K562 (cell line): ENCODE measurements at regions not wholly inside any gene's neighbourhood (a gene's known extent, or its start where the extent isn't known, plus 50 kb on each side); places are given as distances from the start of the nearest gene placed in this dataset.

ENCODE experiments used
- ATAC-seq: fragments of 200-7000 bp; cut with Tn5 transposase; 3 replicates; pipeline ENCODE4 v1.9.1; 2020; ENCODE audit warnings: moderate library complexity
- BruUV-seq: library from RNA; stranded (reverse); fragments of 400-500 nt; replicated peaks from 2 replicates; lab custom pipeline; 2021; lab: Mats Ljungman, UMichigan
- CTCF ChIA-PET: fragments of 300-600 bp; formaldehyde crosslinking; extraction: SDS; loops from one replicate; lab custom pipeline; 2021; ENCODE audit warnings: low intra/inter-chr PET ratio; lab: Yijun Ruan, JAX
- POLR2A ChIA-PET: fragments of 300-600, 350-650 bp; sonication (Branson Sonifier 250); formaldehyde crosslinking; extraction: SDS; loops from one replicate; lab custom pipeline; 2021; ENCODE audit warnings: antibody characterized with exemption, inconsistent platforms; lab: Yijun Ruan, JAX
- DNase-seq, 4 experiments: peaks; one replicate each; pipeline versions ENCODE4 v3.0.0 to v3.0.0-alpha.2; 2011 to 2018; ENCODE audit warnings: low spot score in 3 of 4, mixed read lengths in 3 of 4; ENCODE audit errors: extremely low read depth in 1 of 4
- FAIRE-seq: peaks from 2 replicates; lab custom pipeline; 2011; peaks lifted over from hg19 to GRCh38; lab: Jason Lieb, UNC
- H2AFZ ChIP-seq: 2 replicates; pipeline ENCODE4 v1.6.0; 2011; ENCODE audit warnings: low read depth, low read length, control low read depth, inconsistent platforms
- H3K27ac ChIP-seq: fragments of 200-600 bp; 3 replicates; pipeline ENCODE4 v1.8.0; 2011; ENCODE audit warnings: low read depth, mild to moderate bottlenecking, control low read depth, inconsistent platforms, low read length, moderate library complexity, mixed read lengths; ENCODE audit errors: extremely low read depth
- H3K27me3 ChIP-seq, 2 experiments: fragments of 300-600 bp in 1 of 2; 2 replicates in 1 of 2; 3 replicates in 1 of 2; pipeline versions ENCODE4 v1.6.0 to v1.8.0; 2011; ENCODE audit warnings: inconsistent platforms in 2 of 2, low read length in 2 of 2, mild to moderate bottlenecking in 1 of 2, mixed read lengths in 1 of 2, moderate library complexity in 1 of 2; ENCODE audit not compliant: control insufficient read depth in 2 of 2, insufficient read depth in 2 of 2
- H3K36me3 ChIP-seq: fragments of 300-600 bp; 3 replicates; pipeline ENCODE4 v1.8.0; 2011; ENCODE audit warnings: mild to moderate bottlenecking, low read length, inconsistent platforms; ENCODE audit not compliant: control insufficient read depth, insufficient read depth
- H3K4me1 ChIP-seq, 2 experiments: fragments of 200-600 bp in 1 of 2; replicated peaks in 1 of 2; 2 replicates in 1 of 2; 3 replicates in 1 of 2; pipeline versions ENCODE4 v1.5.1 to v1.8.0; 2011; ENCODE audit warnings: inconsistent platforms in 2 of 2, low read length in 2 of 2, mild to moderate bottlenecking in 1 of 2, mixed read lengths in 1 of 2, moderate library complexity in 1 of 2; ENCODE audit not compliant: control insufficient read depth in 2 of 2, insufficient read depth in 2 of 2
- H3K4me2 ChIP-seq: 2 replicates; pipeline ENCODE4 v1.6.1; 2011; ENCODE audit warnings: low read length, control low read depth, inconsistent platforms, mixed read lengths; ENCODE audit not compliant: insufficient read depth
- H3K4me3 ChIP-seq: fragments of 200-600 bp; sonication (generic), shearing (Covaris generic); 2 replicates; pipeline ENCODE4 v1.5.1; 2016; ENCODE audit warnings: control low read depth, inconsistent platforms
- H3K79me2 ChIP-seq: fragments of 200-600 bp; 3 replicates; pipeline ENCODE4 v1.8.0; 2011; ENCODE audit warnings: low read length, inconsistent platforms; ENCODE audit not compliant: control insufficient read depth, insufficient read depth
- H3K9ac ChIP-seq, 2 experiments: 2 replicates each; pipeline versions ENCODE4 v1.6.0 to v1.6.1; 2011; ENCODE audit warnings: low read depth in 2 of 2, low read length in 2 of 2, control low read depth in 1 of 2, inconsistent platforms in 1 of 2, mild to moderate bottlenecking in 1 of 2, mixed read lengths in 1 of 2; ENCODE audit not compliant: insufficient read depth in 1 of 2
- H3K9me1 ChIP-seq: one replicate; pipeline ENCODE4 v1.6.0; 2011; ENCODE audit warnings: inconsistent platforms, mild to moderate bottlenecking, low read length, moderate library complexity; ENCODE audit not compliant: control insufficient read depth, insufficient read depth
- H3K9me3 ChIP-seq: replicated peaks from 2 replicates; pipeline ENCODE4 v1.5.1; 2011; ENCODE audit warnings: low read depth, low read length, inconsistent platforms; ENCODE audit not compliant: control insufficient read depth, insufficient read depth
- H4K20me1 ChIP-seq: replicated peaks from 2 replicates; pipeline ENCODE4 v1.6.1; 2011; ENCODE audit warnings: low read length, inconsistent platforms, mixed read lengths; ENCODE audit not compliant: control insufficient read depth, insufficient read depth
- CXXC5 ChIP-seq: fragments of 250-450 bp; sonication (Bioruptor Pico); IDR thresholded peaks from 2 replicates; pipeline ENCODE4 v1.8.0; 2022; ENCODE audit warnings: inconsistent platforms, mild to moderate bottlenecking, moderate library complexity
- E2F6 ChIP-seq, 2 experiments: IDR thresholded peaks; 2 replicates each; pipeline ENCODE4 v1.6.1; 2011; ENCODE audit warnings: borderline replicate concordance in 1 of 2, control low read depth in 1 of 2, low read depth in 1 of 2, low read length in 1 of 2, mild to moderate bottlenecking in 1 of 2, mixed read lengths in 1 of 2, moderate library complexity in 1 of 2; ENCODE audit not compliant: insufficient read depth in 1 of 2, insufficient read length in 1 of 2, poor library complexity in 1 of 2, severe bottlenecking in 1 of 2; ENCODE audit errors: extremely low read depth in 1 of 2
- MYC ChIP-seq, 2 experiments: fragments of 250-450 bp in 1 of 2; sonication (Bioruptor Pico) in 1 of 2; IDR thresholded peaks; 2 replicates each; pipeline versions ENCODE4 v1.5.1 to v1.6.1; 2012 to 2021; ENCODE audit warnings: low read depth in 2 of 2, borderline replicate concordance in 1 of 2, improper control_type of control experiment in 1 of 2, low read length in 1 of 2, mild to moderate bottlenecking in 1 of 2, moderate library complexity in 1 of 2
- NRF1 ChIP-seq, 2 experiments: fragments of 450-650 bp; IDR thresholded peaks in 1 of 2; conservative IDR thresholded peaks in 1 of 2; 2 replicates each; pipeline ENCODE4 v1.6.1; 2014; ENCODE audit warnings: mild to moderate bottlenecking in 2 of 2
- SUPT5H ChIP-seq: fragments of 450-650 bp; IDR thresholded peaks from 2 replicates; pipeline ENCODE4 v1.6.1; 2016
- TAF1 ChIP-seq: IDR thresholded peaks from 2 replicates; pipeline ENCODE4 v1.6.1; 2011; ENCODE audit warnings: mild to moderate bottlenecking, low read length, moderate library complexity; ENCODE audit not compliant: insufficient read depth, control insufficient read depth, severe bottlenecking; ENCODE audit errors: extremely low read depth
- UBTF ChIP-seq, 2 experiments: IDR thresholded peaks; 2 replicates each; pipeline ENCODE4 v1.6.1; 2012; ENCODE audit warnings: improper control_type of control experiment in 2 of 2, low read depth in 2 of 2, low read length in 2 of 2, borderline replicate concordance in 1 of 2
- YY1 ChIP-seq, 3 experiments: IDR thresholded peaks; 2 replicates each; pipeline ENCODE4 v1.6.1; 2011; ENCODE audit warnings: low read length in 2 of 3, mild to moderate bottlenecking in 2 of 3, moderate library complexity in 2 of 3, borderline replicate concordance in 1 of 3, control low read depth in 1 of 3, low read depth in 1 of 3; ENCODE audit not compliant: insufficient read depth in 3 of 3, insufficient replicate concordance in 2 of 3, control insufficient read depth in 1 of 3, insufficient read length in 1 of 3; ENCODE audit errors: extremely low read depth in 1 of 3
- ZBTB11 ChIP-seq, 3 experiments: fragments of 200-800 bp in 1 of 3; fragments of 250-450 bp in 1 of 3; fragments of 450-650 bp in 1 of 3; sonication (Bioruptor Pico) in 1 of 3; sonication (Bioruptor generic) in 1 of 3; formaldehyde crosslinking in 1 of 3; IDR thresholded peaks; 2 replicates each; pipeline versions ENCODE4 v1.6.1 to v1.8.0; 2016 to 2022; ENCODE audit warnings: mild to moderate bottlenecking in 2 of 3, missing genetic modification characterization in 2 of 3, missing compliant biosample characterization in 1 of 3, moderate library complexity in 1 of 3
- ZNF76 ChIP-seq: fragments of 250-450 bp; sonication (Bioruptor Pico); IDR thresholded peaks from 2 replicates; pipeline ENCODE4 v1.4.0; 2020; ENCODE audit warnings: mild to moderate bottlenecking, moderate library complexity, borderline replicate concordance
- WGBS: fragments of 100-300 bp; shearing (Covaris generic); methylation state at CpG from one replicate; pipeline ENCODE4 v1.1.6; 2016; ENCODE audit warnings: low coverage, mixed read lengths; ENCODE audit not compliant: insufficient coverage; ENCODE audit errors: missing lambda C conversion rate; 5-methylcytosine and 5-hydroxymethylcytosine counted together
- in situ Hi-C: fragments of 300-500 bp; cut with MboI; formaldehyde crosslinking; loops from 4 replicates; pipeline ENCODE4 v1.15.0; 2018; ENCODE audit warnings: inconsistent platforms, mixed read lengths
- intact Hi-C: fragments of 100-400 bp; cut with micrococcal nuclease; formaldehyde crosslinking; loops from 2 replicates; pipeline ENCODE4 v1.14.2; 2022

- Histone ChIP-seq H3K9me1 (no peaks in the 10 kb centered on the region), H3K4me1 (peaks cover 3 to 14% of the 10 kb centered on the region in 2 experiments; a peak in 2 of 5 replicates), H3K9me3 (no peaks in the 10 kb centered on the region), H3K36me3 (peaks cover 10% of the 10 kb centered on the region; the same call in 1 of the 3 replicates), H3K79me2 (peaks cover 34% of the 10 kb centered on the region), H3K27me3 (no peaks in the 10 kb centered on the region), H3K9ac (peak overlapping the region; percentile 86 to 97), H3K4me3 (peak overlapping the region; percentile 65), H3K4me2 (peak overlapping the region; percentile 90), H2AFZ (peak overlapping the region; percentile 97), H4K20me1 (no peaks in the 10 kb centered on the region), H3K27ac (peak overlapping the region; percentile 95)
- under 1% methylated on average over 18 of the region's 41 CpGs for WGBS
- DNase-seq (peak; percentile 81 to 94 (median 86)), ATAC-seq (peak; percentile 97), FAIRE-seq (peak; percentile 67)
- intact Hi-C loops (no loop called here), in situ Hi-C loops (no loop called here)
- TSS peak; percentile 57 for BruUV-seq
- CTCF ChIA-PET, result no interaction called here
- POLR2A ChIA-PET, result interaction anchor here (0.5 to 2.1 kb wide), 10 partner anchors 9 to 1663 kb away, joined by 3 to 12 read pairs (median 3); partner anchors contain the start of genes ZNF254 and ZNF681
- peak in 1 of 3 experiments; percentile 49; a peak in 1 of 6 replicates for TF ChIP-seq ZBTB11 (CRISPR knock-in tag; IDR thresholded peaks at IDR 0.05)
- 0 out of 2 replicates have a peak, but pooled peaks have one; percentile 17 for TF ChIP-seq CXXC5
- TF ChIP-seq E2F6 (IDR thresholded peaks at IDR 0.05; ENCODE audit: borderline replicate concordance in 1 of 2, extremely low read depth in 1 of 2, insufficient read depth in 1 of 2, insufficient read length in 1 of 2, low read depth in 1 of 2, low read length in 1 of 2, poor library complexity in 1 of 2, severe bottlenecking in 1 of 2), result peak; percentile 5 to 26
- peak; percentile 27; the same call in 1 of the 2 replicates for TF ChIP-seq MYC (IDR thresholded peaks at IDR 0.05; ENCODE audit: low read depth, low read length)
- TF ChIP-seq MYC (CRISPR knock-in tag; IDR thresholded peaks at IDR 0.05; ENCODE audit: borderline replicate concordance, low read depth), result 0 out of 2 replicates have a peak, but pooled peaks have one; percentile 41
- TF ChIP-seq YY1 (IDR thresholded peaks at IDR 0.05; ENCODE audit: borderline replicate concordance in 1 of 3, control insufficient read depth in 1 of 3, extremely low read depth in 1 of 3, insufficient read depth in 3 of 3, insufficient read length in 1 of 3, insufficient replicate concordance in 2 of 3, low read depth in 1 of 3, low read length in 2 of 3), result peak; percentile 74 to 92 (median 80)
- TF ChIP-seq UBTF (IDR thresholded peaks at IDR 0.05; ENCODE audit: borderline replicate concordance in 1 of 2, low read depth in 2 of 2, low read length in 2 of 2), result peak; percentile 26 to 65; a peak in 1 of 4 replicates
- peak; percentile 64 for TF ChIP-seq TAF1
- TF ChIP-seq SUPT5H, result peak; percentile 86
- no peak for TF ChIP-seq ZNF76 (CRISPR knock-in tag)
- TF ChIP-seq NRF1 (conservative IDR thresholded peaks at IDR 0.05 in 1 of 2, IDR thresholded peaks at IDR 0.05 in 1 of 2), result peak; percentile 57 to 65
Observed at GRCh38 chr19:24033301-24033962, 53.6 kb upstream of the ZNF254 start.
